CD4-positive, alpha-beta T cell (primary cell): ENCODE measurements at regions not wholly inside any gene's neighbourhood (a gene's known extent, or its start where the extent isn't known, plus 50 kb on each side); places are given as distances from the start of the nearest gene placed in this dataset.

Experiments used
- ATAC-seq: fragments of 200-7000 bp; cut with Tn5 transposase; one replicate; pipeline ENCODE4 v1.10.0; 2022; ENCODE audit warnings: mild to moderate bottlenecking; ENCODE audit not compliant: poor library complexity
- CTCF ChIA-PET: fragments of 350-600 bp; sonication (Branson Sonifier 250); formaldehyde crosslinking; loops from one replicate; lab custom pipeline; 2021; ENCODE audit warnings: antibody characterized with exemption, inconsistent platforms; lab: Charles Lee
- POLR2A ChIA-PET: fragments of 350-600 bp; sonication (Branson Sonifier 250); formaldehyde crosslinking; loops from one replicate; lab custom pipeline; 2021; ENCODE audit warnings: antibody characterized with exemption, inconsistent platforms; lab: Charles Lee
- DNase-seq, 14 experiments: peaks; one replicate each; pipeline ENCODE4 v3.0.0-alpha.2; 2013 to 2020; ENCODE audit warnings: mixed read lengths in 2 of 14
- H3K27ac ChIP-seq, 2 donors: one replicate each; pipeline versions ENCODE4 v1.5.1 to v1.7.0; 2013; ENCODE audit warnings: low read length in 2 of 2, low read depth in 1 of 2, mild to moderate bottlenecking in 1 of 2
- H3K27me3 ChIP-seq, 2 experiments: 1 replicate in 1 of 2; 2 replicates in 1 of 2; pipeline versions ENCODE4 v1.6.1 to v1.7.0; 2013; ENCODE audit warnings: low read length in 2 of 2, control low read depth in 1 of 2, mild to moderate bottlenecking in 1 of 2, moderate library complexity in 1 of 2; ENCODE audit not compliant: insufficient read depth in 2 of 2, control insufficient read depth in 1 of 2
- H3K36me3 ChIP-seq: one replicate; pipeline ENCODE4 v1.6.1; 2013; ENCODE audit warnings: low read length, control low read depth; ENCODE audit not compliant: insufficient read depth
- H3K4me1 ChIP-seq: one replicate; pipeline ENCODE4 v1.6.1; 2013; ENCODE audit warnings: low read length, control low read depth; ENCODE audit not compliant: insufficient read depth
- H3K4me3 ChIP-seq: one replicate; pipeline ENCODE4 v1.5.1; 2013; ENCODE audit warnings: mild to moderate bottlenecking, low read length, moderate library complexity
- H3K9me3 ChIP-seq, 2 experiments: 1 replicate in 1 of 2; 2 replicates in 1 of 2; pipeline versions ENCODE4 v1.6.1 to v1.7.0; 2013; ENCODE audit warnings: low read length in 2 of 2, mild to moderate bottlenecking in 2 of 2, control low read depth in 1 of 2, moderate library complexity in 1 of 2; ENCODE audit not compliant: control insufficient read depth in 1 of 2, insufficient read depth in 1 of 2
- H3K27ac Mint-ChIP-seq: one replicate; pipeline ENCODE4 v1.8.0; 2020; ENCODE audit warnings: mixed read lengths
- H3K27me3 Mint-ChIP-seq: one replicate; pipeline ENCODE4 v1.8.0; 2021; ENCODE audit warnings: mixed read lengths
- H3K36me3 Mint-ChIP-seq: one replicate; pipeline ENCODE4 v1.8.0; 2021; ENCODE audit warnings: low read depth, mixed read lengths
- H3K4me1 Mint-ChIP-seq: one replicate; pipeline ENCODE4 v1.8.0; 2021; ENCODE audit warnings: low read depth, mixed read lengths
- H3K4me3 Mint-ChIP-seq: one replicate; pipeline ENCODE4 v1.8.0; 2020; ENCODE audit warnings: mild to moderate bottlenecking, mixed read lengths
- H3K9me3 Mint-ChIP-seq: one replicate; pipeline ENCODE4 v1.8.0; 2020; ENCODE audit warnings: mixed read lengths
- intact Hi-C, 2 experiments: fragments of 100-400 bp; cut with DNase I in 1 of 2; cut with micrococcal nuclease in 1 of 2; formaldehyde crosslinking; loops; one replicate each; pipeline versions ENCODE4 v1.15.1 to v1.9.0; 2023 to 2025; cut with DNase I, micrococcal nuclease
- TF ChIP-seq, protein P1 (sequence below): fragments of 200-600 bp; IDR thresholded peaks from one replicate; pipeline ENCODE4 v1.8.0; 2022; ENCODE audit warnings: antibody characterized with exemption, mild to moderate bottlenecking

DNA sequence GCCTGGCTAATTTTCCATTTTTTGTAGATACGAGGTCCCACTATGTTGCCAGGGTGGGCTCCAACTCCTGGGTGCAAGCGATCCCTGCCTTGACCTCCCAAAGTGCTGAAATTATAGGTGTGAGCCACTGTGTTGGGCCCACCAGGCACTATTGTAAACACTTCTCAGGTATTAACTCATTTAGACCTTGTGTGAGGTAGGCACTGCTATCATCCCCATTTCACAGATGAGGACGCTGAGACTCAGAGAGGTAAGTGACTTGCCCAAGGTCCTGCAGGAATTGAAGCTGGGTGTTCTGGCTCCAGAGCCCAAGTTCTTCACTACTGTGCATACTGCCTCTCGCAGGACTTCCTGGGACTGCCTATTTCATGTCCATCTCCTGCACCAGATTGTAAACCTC, 67.1 kb upstream of the SYPL1 start:
- Mint-ChIP-seq H3K4me3 (no peak overlapping the region), H3K27me3 (peaks cover 19% of the 10 kb centered on the region), H3K27ac (no peak overlapping the region), H3K9me3 (no peaks in the 10 kb centered on the region), H3K4me1 (peaks cover 6% of the 10 kb centered on the region), H3K36me3 (no peaks in the 10 kb centered on the region)
- intact Hi-C loops = loop anchor here in 1 of 2 experiments (5.0 to 10.0 kb wide), 2 partner anchors 133 to 486 kb away; partner anchors contain the start of gene CCDC71L
- no peak overlapping the region for H3K27ac ChIP-seq
- no peaks in the 10 kb centered on the region for H3K9me3 ChIP-seq
- no peaks in the 10 kb centered on the region for H3K36me3 ChIP-seq
- CTCF ChIA-PET = interaction anchor here (4.4 kb wide), 1 partner anchor 284 kb away, joined by 81 read pairs; no protein-coding TSS in a partner anchor
- ATAC-seq (no peak), DNase-seq (no peak)
- no peak overlapping the region for H3K4me3 ChIP-seq
- peaks cover 6% of the 10 kb centered on the region for H3K4me1 ChIP-seq
- TF ChIP-seq, protein P1, sequence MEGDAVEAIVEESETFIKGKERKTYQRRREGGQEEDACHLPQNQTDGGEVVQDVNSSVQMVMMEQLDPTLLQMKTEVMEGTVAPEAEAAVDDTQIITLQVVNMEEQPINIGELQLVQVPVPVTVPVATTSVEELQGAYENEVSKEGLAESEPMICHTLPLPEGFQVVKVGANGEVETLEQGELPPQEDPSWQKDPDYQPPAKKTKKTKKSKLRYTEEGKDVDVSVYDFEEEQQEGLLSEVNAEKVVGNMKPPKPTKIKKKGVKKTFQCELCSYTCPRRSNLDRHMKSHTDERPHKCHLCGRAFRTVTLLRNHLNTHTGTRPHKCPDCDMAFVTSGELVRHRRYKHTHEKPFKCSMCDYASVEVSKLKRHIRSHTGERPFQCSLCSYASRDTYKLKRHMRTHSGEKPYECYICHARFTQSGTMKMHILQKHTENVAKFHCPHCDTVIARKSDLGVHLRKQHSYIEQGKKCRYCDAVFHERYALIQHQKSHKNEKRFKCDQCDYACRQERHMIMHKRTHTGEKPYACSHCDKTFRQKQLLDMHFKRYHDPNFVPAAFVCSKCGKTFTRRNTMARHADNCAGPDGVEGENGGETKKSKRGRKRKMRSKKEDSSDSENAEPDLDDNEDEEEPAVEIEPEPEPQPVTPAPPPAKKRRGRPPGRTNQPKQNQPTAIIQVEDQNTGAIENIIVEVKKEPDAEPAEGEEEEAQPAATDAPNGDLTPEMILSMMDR = no peak
- peaks cover 0 to 4% of the 10 kb centered on the region in 2 experiments for H3K27me3 ChIP-seq
- POLR2A ChIA-PET = no interaction called here

DNA sequence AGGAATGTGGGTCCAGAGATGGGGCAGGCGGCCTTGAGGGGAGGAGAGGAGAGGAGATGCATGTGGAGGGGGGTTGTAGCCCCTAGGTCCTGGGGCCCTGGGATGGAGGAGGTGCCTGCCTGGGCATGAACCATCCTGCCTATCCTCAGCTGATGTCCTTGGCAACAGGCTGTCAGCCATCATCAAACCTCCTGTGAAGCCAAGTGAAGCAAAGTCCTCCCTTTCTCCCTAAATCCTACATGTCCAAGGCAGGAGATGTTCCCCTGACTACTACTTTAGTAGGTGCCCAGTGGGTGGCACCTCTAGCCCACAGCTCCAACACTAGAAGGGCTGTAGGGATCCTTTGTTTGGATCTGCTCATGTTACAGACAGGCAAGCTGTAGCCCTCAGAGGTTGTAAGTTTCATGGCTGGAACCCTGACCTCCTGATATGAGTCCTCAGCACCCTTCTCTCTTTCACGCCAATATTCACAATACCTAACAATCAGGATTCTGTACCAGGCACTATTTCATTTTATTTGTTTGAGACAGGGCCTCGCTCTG, 66.6 kb upstream of the SYPL1 start:
- Histone ChIP-seq H3K27ac (no peak overlapping the region), H3K4me3 (no peak overlapping the region), H3K27me3 (peaks cover 0 to 4% of the 10 kb centered on the region in 2 experiments), H3K4me1 (peaks cover 6% of the 10 kb centered on the region), H3K36me3 (no peaks in the 10 kb centered on the region), H3K9me3 (no peaks in the 10 kb centered on the region)
- POLR2A ChIA-PET = no interaction called here
- CTCF ChIA-PET = interaction anchor here (4.4 kb wide), 1 partner anchor 284 kb away, joined by 81 read pairs; no protein-coding TSS in a partner anchor
- no peak overlapping the region for H3K4me3 Mint-ChIP-seq
- intact Hi-C loops = loop anchor here in 1 of 2 experiments (1.0 to 10.0 kb wide), 3 partner anchors 134 to 559 kb away; partner anchors contain the start of gene CCDC71L
- H3K4me1 Mint-ChIP-seq = peaks cover 5% of the 10 kb centered on the region
- H3K9me3 Mint-ChIP-seq = no peaks in the 10 kb centered on the region
- no peak for DNase-seq
- ATAC-seq = no peak
- no peaks in the 10 kb centered on the region for H3K36me3 Mint-ChIP-seq
- peaks cover 19% of the 10 kb centered on the region for H3K27me3 Mint-ChIP-seq
- TF ChIP-seq, protein P1 = no peak
- H3K27ac Mint-ChIP-seq = no peak overlapping the region

DNA sequence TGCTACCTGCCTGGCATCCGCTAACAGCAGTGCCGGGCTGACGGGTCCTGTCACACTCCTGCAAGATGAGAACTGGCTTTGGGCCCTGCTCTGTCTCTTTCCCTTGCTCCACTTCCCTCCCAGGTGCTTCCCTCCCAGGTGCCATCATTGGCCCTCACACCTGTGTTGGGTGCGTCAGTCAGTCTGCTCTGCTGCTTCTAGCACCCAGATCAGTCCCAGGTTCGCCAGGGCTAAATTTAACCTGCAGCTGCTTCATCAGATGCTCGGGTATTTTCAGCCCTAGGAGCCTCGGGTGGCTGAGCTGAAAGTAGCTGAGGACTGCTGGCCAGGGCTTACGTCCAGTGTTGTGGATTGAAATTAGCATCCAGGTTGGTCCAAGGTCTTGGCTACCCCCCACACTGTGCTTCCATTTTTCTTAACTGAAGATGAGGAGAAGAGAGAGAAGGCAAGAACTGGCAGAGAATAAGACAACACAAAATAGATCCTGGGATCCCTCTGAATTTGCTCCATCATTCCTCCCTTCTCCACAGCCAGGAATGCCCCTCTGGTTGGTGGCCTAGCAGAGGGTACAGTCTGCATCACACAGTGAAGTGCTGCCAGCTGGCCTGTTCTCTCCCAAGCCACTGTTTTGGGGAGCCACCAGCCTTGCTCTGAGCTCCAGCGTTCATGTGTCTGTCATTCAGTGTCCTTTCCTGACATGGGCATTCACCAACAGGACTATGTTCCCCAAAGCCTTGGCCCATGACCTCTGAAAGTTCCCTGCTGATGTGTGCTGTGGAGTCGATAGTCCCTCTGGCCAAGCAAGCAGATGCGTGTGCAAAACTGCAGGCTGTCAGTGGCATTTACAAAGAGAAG, 65.9 kb upstream of the SYPL1 start:
- H3K9me3 Mint-ChIP-seq = no peaks in the 10 kb centered on the region
- ChIA-PET POLR2A (interaction anchor here (1.8 kb wide), 1 partner anchor 284 kb away, joined by 12 read pairs; no protein-coding TSS in a partner anchor), CTCF (interaction anchor here (1.5 to 4.4 kb wide), 2 partner anchors 189 to 285 kb away, joined by 4 to 81 read pairs; no protein-coding TSS in a partner anchor)
- intact Hi-C loops = loop anchor here (1.0 to 10.0 kb wide), 4 partner anchors 131 to 559 kb away; partner anchors contain the start of gene CCDC71L (in 1 of the 2)
- TF ChIP-seq, protein P1 = no peak
- DNase-seq (no peak), ATAC-seq (no peak)
- Histone ChIP-seq H3K27me3 (peaks cover 0 to 4% of the 10 kb centered on the region in 2 experiments), H3K27ac (no peak overlapping the region), H3K4me3 (no peak overlapping the region), H3K9me3 (no peaks in the 10 kb centered on the region), H3K4me1 (peaks cover 6% of the 10 kb centered on the region), H3K36me3 (no peaks in the 10 kb centered on the region)
- H3K4me3 Mint-ChIP-seq = no peak overlapping the region
- H3K27me3 Mint-ChIP-seq = peaks cover 19% of the 10 kb centered on the region
- H3K36me3 Mint-ChIP-seq = no peaks in the 10 kb centered on the region
- peaks cover 5% of the 10 kb centered on the region for H3K4me1 Mint-ChIP-seq
- no peak overlapping the region for H3K27ac Mint-ChIP-seq
